ENCODE measurements at regions not wholly inside any gene's neighbourhood (a gene's known extent, or its start where the extent isn't known, plus 50 kb on each side); places are given as distances from the start of the nearest gene placed in this dataset.

DNA sequence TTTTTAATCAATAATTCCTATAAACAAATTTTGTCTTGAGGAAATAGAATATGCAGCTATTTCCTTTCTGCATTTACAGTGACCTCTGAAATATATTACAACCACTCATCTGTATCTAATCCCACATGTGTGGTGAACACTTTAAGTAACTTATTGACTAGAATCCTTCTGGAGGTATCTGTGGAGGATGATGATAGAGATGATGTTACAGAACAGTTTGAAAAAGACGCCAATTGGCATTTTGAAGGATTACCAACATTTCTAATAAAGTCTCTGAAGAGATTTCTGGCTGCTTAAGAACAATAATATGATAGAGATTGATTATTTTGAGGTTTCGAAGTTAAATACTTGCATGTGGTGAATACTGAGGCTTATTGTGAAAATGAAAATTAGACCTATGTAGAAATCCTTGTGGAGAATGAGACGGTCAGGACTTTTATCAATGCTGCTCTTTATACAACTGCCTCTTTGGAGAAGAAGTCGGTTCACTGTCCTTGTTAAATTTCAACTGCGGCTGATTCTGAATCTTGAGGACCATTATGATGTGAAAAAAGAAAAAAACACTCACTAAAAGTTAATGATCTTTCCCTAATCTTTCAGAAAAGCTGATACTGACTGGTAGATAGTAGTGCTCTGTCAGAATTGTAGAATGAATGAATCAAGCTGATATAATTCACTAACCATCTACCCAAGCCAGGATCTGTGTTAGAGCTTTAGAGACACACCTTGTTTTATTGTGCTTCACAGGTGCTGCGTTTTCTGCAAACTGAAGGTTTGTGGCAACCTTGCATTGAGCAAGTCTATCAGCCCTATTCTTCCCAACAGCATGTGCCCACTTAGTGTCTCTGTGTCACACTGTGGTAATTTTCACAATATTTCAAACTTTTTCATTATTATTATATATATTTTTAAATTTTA is 204.7 kb downstream of the SPRY1 start:
- Mint-ChIP-seq H3K27ac (ENCODE audit: unreplicated experiment) (no peak overlapping the region), H3K4me3 (ENCODE audit: unreplicated experiment) (no peak overlapping the region), H3K9me3 (ENCODE audit: unreplicated experiment) (peaks cover 2% of the 10 kb centered on the region), H3K36me3 (ENCODE audit: low read depth, unreplicated experiment) (no peaks in the 10 kb centered on the region), H3K27me3 (ENCODE audit: low read depth, unreplicated experiment) (no peaks in the 10 kb centered on the region), H3K4me1 (ENCODE audit: low read depth, unreplicated experiment) (peaks cover 23% of the 10 kb centered on the region)
- no peaks in the 10 kb centered on the region for H3K9me3 ChIP-seq (ENCODE audit: insufficient read depth, low read depth, low read length)
- H3K4me1 ChIP-seq (ENCODE audit: insufficient read depth, low read length): peaks cover 4% of the 10 kb centered on the region
- no peak overlapping the region for H2AFZ ChIP-seq (ENCODE audit: low read depth, low read length)
- no peaks in the 10 kb centered on the region for H3K79me2 ChIP-seq (ENCODE audit: insufficient read depth, low read length)
- no peak overlapping the region for H3K27ac ChIP-seq (ENCODE audit: low read depth, low read length)
- FAIRE-seq: peak; percentile 23
- DNase-seq (ENCODE audit: low read depth): no peak
- TF ChIP-seq, protein P1, sequence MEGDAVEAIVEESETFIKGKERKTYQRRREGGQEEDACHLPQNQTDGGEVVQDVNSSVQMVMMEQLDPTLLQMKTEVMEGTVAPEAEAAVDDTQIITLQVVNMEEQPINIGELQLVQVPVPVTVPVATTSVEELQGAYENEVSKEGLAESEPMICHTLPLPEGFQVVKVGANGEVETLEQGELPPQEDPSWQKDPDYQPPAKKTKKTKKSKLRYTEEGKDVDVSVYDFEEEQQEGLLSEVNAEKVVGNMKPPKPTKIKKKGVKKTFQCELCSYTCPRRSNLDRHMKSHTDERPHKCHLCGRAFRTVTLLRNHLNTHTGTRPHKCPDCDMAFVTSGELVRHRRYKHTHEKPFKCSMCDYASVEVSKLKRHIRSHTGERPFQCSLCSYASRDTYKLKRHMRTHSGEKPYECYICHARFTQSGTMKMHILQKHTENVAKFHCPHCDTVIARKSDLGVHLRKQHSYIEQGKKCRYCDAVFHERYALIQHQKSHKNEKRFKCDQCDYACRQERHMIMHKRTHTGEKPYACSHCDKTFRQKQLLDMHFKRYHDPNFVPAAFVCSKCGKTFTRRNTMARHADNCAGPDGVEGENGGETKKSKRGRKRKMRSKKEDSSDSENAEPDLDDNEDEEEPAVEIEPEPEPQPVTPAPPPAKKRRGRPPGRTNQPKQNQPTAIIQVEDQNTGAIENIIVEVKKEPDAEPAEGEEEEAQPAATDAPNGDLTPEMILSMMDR (IDR thresholded peaks at IDR 0.05; ENCODE audit: insufficient read depth, low read depth, low read length): no peak
- TF ChIP-seq EZH2 (IDR thresholded peaks at IDR 0.05; ENCODE audit: insufficient read depth, low read length): no peak
- H3K4me2 ChIP-seq (ENCODE audit: low read length): no peak overlapping the region
- H3K4me3 ChIP-seq (ENCODE audit: insufficient read depth, low read depth, low read length): no peak overlapping the region
- H3K36me3 ChIP-seq (ENCODE audit: insufficient read depth, low read length): no peaks in the 10 kb centered on the region
- H3K9ac ChIP-seq (ENCODE audit: low read length): no peak overlapping the region
- no peaks in the 10 kb centered on the region for H4K20me1 ChIP-seq (ENCODE audit: insufficient read depth, low read length)
- no peaks in the 10 kb centered on the region for H3K27me3 ChIP-seq (ENCODE audit: insufficient read depth, low read length)

DNA sequence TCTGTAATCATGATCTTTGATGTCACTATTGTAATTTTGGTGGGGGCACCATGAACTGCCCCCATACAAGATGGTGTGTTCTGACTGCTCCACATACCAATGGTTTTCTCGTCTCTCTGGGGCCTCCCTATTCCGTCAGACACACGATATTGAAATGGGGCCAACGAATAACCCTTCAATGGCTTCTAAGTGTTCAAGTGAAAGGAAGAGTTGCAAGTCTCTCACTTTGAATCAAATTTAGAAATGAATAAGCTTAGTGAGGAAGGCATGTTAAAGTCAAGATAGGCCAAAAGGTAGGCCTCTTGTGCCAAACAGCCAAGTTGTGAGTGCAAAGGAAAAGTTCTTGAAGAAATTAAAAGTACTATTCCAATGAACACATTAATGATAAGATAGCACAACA is 205.4 kb downstream of the SPRY1 start:
- FAIRE-seq: no peak

More for the DNA sequence above, 205.4 kb downstream of the SPRY1 start:
- Mint-ChIP-seq H3K4me3 (ENCODE audit: unreplicated experiment) (no peak overlapping the region), H3K27me3 (ENCODE audit: low read depth, unreplicated experiment) (no peaks in the 10 kb centered on the region), H3K36me3 (ENCODE audit: low read depth, unreplicated experiment) (no peaks in the 10 kb centered on the region), H3K4me1 (ENCODE audit: low read depth, unreplicated experiment) (peaks cover 23% of the 10 kb centered on the region), H3K27ac (ENCODE audit: unreplicated experiment) (peak overlapping the region; percentile 4), H3K9me3 (ENCODE audit: unreplicated experiment) (peaks cover 2% of the 10 kb centered on the region)
- Histone ChIP-seq H3K27ac (ENCODE audit: low read depth, low read length) (no peak overlapping the region), H3K79me2 (ENCODE audit: insufficient read depth, low read length) (no peaks in the 10 kb centered on the region), H3K9ac (ENCODE audit: low read length) (no peak overlapping the region), H4K20me1 (ENCODE audit: insufficient read depth, low read length) (no peaks in the 10 kb centered on the region), H3K9me3 (ENCODE audit: insufficient read depth, low read depth, low read length) (no peaks in the 10 kb centered on the region), H2AFZ (ENCODE audit: low read depth, low read length) (no peak overlapping the region), H3K36me3 (ENCODE audit: insufficient read depth, low read length) (no peaks in the 10 kb centered on the region), H3K4me3 (ENCODE audit: insufficient read depth, low read depth, low read length) (no peak overlapping the region), H3K27me3 (ENCODE audit: insufficient read depth, low read length) (no peaks in the 10 kb centered on the region), H3K4me2 (ENCODE audit: low read length) (no peak overlapping the region), H3K4me1 (ENCODE audit: insufficient read depth, low read length) (peaks cover 4% of the 10 kb centered on the region)
- DNase-seq (ENCODE audit: low read depth): no peak
- TF ChIP-seq, protein P1 (IDR thresholded peaks at IDR 0.05; ENCODE audit: insufficient read depth, low read depth, low read length): no peak
- TF ChIP-seq EZH2 (IDR thresholded peaks at IDR 0.05; ENCODE audit: insufficient read depth, low read length): no peak
